SKM-1 (cell line): ENCODE measurements at regions not wholly inside any gene's neighbourhood (a gene's known extent, or its start where the extent isn't known, plus 50 kb on each side); places are given as distances from the start of the nearest gene placed in this dataset.
"Not testable (repeated sequence)": the region's sequence is repeated elsewhere in the genome, so short reads cannot be mapped to it uniquely, and the experiment has no call there.

Experiments
- DNase-seq: peaks from one replicate; lab custom pipeline; 2025; ENCODE audit not compliant: unreplicated experiment; lab: John Stamatoyannopoulos, UW

- DNase-seq, result no peak
Observed at GRCh38 chr1:60290393-60290792, 216.8 kb upstream of the C1orf87 start.

- no peak for DNase-seq
Observed at GRCh38 chr1:60287536-60287935, 214.0 kb upstream of the C1orf87 start.

- DNase-seq, result no peak
Observed at GRCh38 chr1:60283690-60284089, 210.1 kb upstream of the C1orf87 start.

- DNase-seq, result peak; percentile 32
Observed at GRCh38 chr1:60281360-60281932, 207.9 kb upstream of the C1orf87 start.

- no peak for DNase-seq
Observed at GRCh38 chr1:60280819-60281218, 207.2 kb upstream of the C1orf87 start.

- no peak for DNase-seq
Observed at GRCh38 chr1:60280256-60280655, 206.7 kb upstream of the C1orf87 start.

GRCh38 chr1:60279798-60280197 is 206.2 kb upstream of the C1orf87 start:
- DNase-seq, result no peak

GRCh38 chr1:60277269-60277668 is 203.7 kb upstream of the C1orf87 start:
- DNase-seq, result no peak

- no peak for DNase-seq
Observed at GRCh38 chr1:60274422-60275290, 201.1 kb upstream of the C1orf87 start.

GRCh38 chr1:60273185-60273584 is 199.6 kb upstream of the C1orf87 start:
- DNase-seq, result no peak

GRCh38 chr1:60271041-60271440 is 197.5 kb upstream of the C1orf87 start:
- DNase-seq, result no peak

GRCh38 chr1:60268451-60268850 is 194.9 kb upstream of the C1orf87 start:
- no peak for DNase-seq

- DNase-seq, result no peak
Observed at GRCh38 chr1:60265560-60266535, 192.3 kb upstream of the C1orf87 start.

- DNase-seq, result no peak
Observed at GRCh38 chr1:60262701-60263100, 189.1 kb upstream of the C1orf87 start.

GRCh38 chr1:60257531-60257930 is 184.0 kb upstream of the C1orf87 start:
- no peak for DNase-seq

GRCh38 chr1:60255565-60255964 is 182.0 kb upstream of the C1orf87 start:
- no peak for DNase-seq

GRCh38 chr1:60251426-60251825 is 177.9 kb upstream of the C1orf87 start:
- DNase-seq, result no peak

GRCh38 chr1:60247467-60247866 is 173.9 kb upstream of the C1orf87 start:
- DNase-seq, result not testable (repeated sequence)

- no peak for DNase-seq
Observed at GRCh38 chr1:60245324-60245723, 171.8 kb upstream of the C1orf87 start.

- no peak for DNase-seq
Observed at GRCh38 chr1:60244906-60245305, 171.3 kb upstream of the C1orf87 start.

- DNase-seq, result no peak
Observed at GRCh38 chr1:60235275-60235674, 161.7 kb upstream of the C1orf87 start.
